ENCODE measurements at regions not wholly inside any gene's neighbourhood (a gene's known extent, or its start where the extent isn't known, plus 50 kb on each side); places are given as distances from the start of the nearest gene placed in this dataset.

DNA sequence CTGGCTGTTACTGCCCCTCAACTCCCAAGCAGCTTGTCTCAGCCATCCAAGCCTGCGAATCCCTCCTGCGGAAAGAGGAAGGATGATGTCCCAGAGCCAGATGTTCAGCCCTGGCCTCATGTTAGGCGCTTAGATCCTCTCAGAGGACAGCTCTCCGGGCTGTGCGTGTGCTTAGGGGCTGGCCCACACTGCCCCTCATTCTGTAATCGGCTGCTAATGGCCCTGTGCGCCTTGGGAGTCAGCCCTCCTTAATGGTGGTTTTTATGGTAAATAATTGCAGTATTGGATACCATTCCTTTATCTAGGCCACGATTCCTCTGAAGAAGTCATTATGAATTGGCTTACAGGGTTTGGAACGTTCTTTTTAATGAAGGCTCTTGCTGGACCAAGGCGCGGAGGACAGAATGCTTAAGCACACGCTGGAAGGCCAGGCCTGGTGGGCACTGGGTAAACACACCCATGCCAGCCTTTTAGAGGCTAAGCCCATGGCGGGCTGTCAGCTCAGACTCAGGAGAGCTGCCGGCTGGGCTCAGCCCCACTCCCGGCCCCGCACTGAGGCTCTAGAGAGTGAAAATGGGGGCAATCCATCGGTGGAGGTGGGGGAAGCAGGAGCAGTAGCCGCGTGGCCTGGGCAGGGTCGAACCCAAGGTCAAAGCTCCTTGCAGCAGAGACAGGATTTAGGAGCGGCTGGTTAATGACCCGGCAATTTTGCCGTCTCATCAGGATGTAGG is 1157.5 kb downstream of the BRD1 start:
- Histone ChIP-seq H3K27me3 (ENCODE audit: control insufficient read depth in 1 of 2, insufficient read depth in 2 of 2, low read length in 2 of 2) (peaks cover 0 to 3% of the 10 kb centered on the region in 2 experiments; a peak in 1 of 5 replicates), H3K36me3 (replicated peaks in 1 of 2; ENCODE audit: control insufficient read depth in 1 of 2, insufficient read depth in 2 of 2, low read length in 2 of 2) (no peaks in the 10 kb centered on the region; a peak in 1 of 5 replicates), H2AFZ (ENCODE audit: low read length) (no peak overlapping the region), H3K9ac (ENCODE audit: insufficient read depth, low read depth, low read length) (no peak overlapping the region), H3K4me1 (ENCODE audit: insufficient read depth, low read length) (no peaks in the 10 kb centered on the region), H4K20me1 (ENCODE audit: insufficient read depth, low read length) (no peaks in the 10 kb centered on the region), H3K4me3 (replicated peaks in 1 of 3; ENCODE audit: insufficient read depth in 1 of 3, low read depth in 2 of 3, low read length in 3 of 3) (no peak overlapping the region), H3K79me2 (ENCODE audit: insufficient read depth, low read length) (no peaks in the 10 kb centered on the region), H3K9me3 (ENCODE audit: low read length) (peaks cover 16% of the 10 kb centered on the region), H3K27ac (ENCODE audit: extremely low read length, insufficient read depth, low read length) (no peak overlapping the region), H3K4me2 (ENCODE audit: low read depth, low read length) (no peak overlapping the region)
- ChIA-PET CTCF (ENCODE audit: low intra/inter-chr PET ratio, low total read pairs) (no interaction called here), POLR2A (no interaction called here)
- intact Hi-C loops (cut with micrococcal nuclease; ENCODE audit: unreplicated experiment) (no loop called here), in situ Hi-C loops (cut with HindIII; ENCODE audit: extremely low pct_ligation_motif_present, low pct_unique_long_range_greater_than_20kb) (no loop called here)
- FAIRE-seq (no peak), ATAC-seq (no peak), DNase-seq (ENCODE audit: low spot score) (no peak)
- 64% methylated on average over 12 of the region's 23 CpGs for WGBS (ENCODE audit: low lambda C conversion rate)
- BruUV-seq (replicated peaks), result no TSS peak
- TF ChIP-seq ZNF251 (CRISPR knock-in tag; IDR thresholded peaks at IDR 0.05), result no peak
- no peak for TF ChIP-seq ZFP36L2 (CRISPR knock-in tag; IDR thresholded peaks at IDR 0.05)
- TF ChIP-seq HNRNPLL (IDR thresholded peaks at IDR 0.05; ENCODE audit: low read depth, low read length, poor library complexity, severe bottlenecking), result no peak
- no peak for TF ChIP-seq ZNF3 (CRISPR knock-in tag; IDR thresholded peaks at IDR 0.05)
- TF ChIP-seq BHLHE40 (IDR thresholded peaks at IDR 0.05; ENCODE audit: low read length), result no peak

DNA sequence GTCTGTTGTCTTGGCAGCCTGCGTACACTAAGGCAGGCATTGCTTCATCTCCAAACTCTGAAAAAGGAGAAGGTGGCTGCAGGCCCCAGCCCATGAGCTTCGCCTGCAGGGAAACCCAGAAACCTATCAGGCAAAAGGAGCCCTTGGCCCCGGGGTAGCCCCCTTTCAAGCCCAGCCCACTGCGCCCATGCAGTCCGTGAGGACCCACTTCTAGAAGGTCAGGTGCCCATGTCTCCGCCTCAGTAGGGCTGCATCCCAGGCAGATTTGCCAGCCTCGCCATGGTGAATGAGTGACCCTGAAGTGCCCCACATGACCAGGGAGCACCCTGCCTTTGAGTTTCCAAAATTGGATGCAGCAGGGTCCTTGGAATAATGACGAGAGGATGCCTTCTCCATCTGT is 1158.4 kb downstream of the BRD1 start:
- ChIA-PET POLR2A (no interaction called here), CTCF (ENCODE audit: low intra/inter-chr PET ratio, low total read pairs) (no interaction called here)
- intact Hi-C loops (cut with micrococcal nuclease; ENCODE audit: unreplicated experiment), result no loop called here
- Histone ChIP-seq H3K9me3 (ENCODE audit: low read length) (peaks cover 16% of the 10 kb centered on the region), H3K36me3 (replicated peaks in 1 of 2; ENCODE audit: control insufficient read depth in 1 of 2, insufficient read depth in 2 of 2, low read length in 2 of 2) (no peaks in the 10 kb centered on the region; a peak in 1 of 5 replicates), H2AFZ (ENCODE audit: low read length) (no peak overlapping the region), H3K4me3 (replicated peaks in 1 of 3; ENCODE audit: insufficient read depth in 1 of 3, low read depth in 2 of 3, low read length in 3 of 3) (no peak overlapping the region), H4K20me1 (ENCODE audit: insufficient read depth, low read length) (no peaks in the 10 kb centered on the region), H3K79me2 (ENCODE audit: insufficient read depth, low read length) (no peaks in the 10 kb centered on the region), H3K27me3 (ENCODE audit: control insufficient read depth in 1 of 2, insufficient read depth in 2 of 2, low read length in 2 of 2) (peaks cover 0 to 3% of the 10 kb centered on the region in 2 experiments; a peak in 1 of 5 replicates), H3K4me2 (ENCODE audit: low read depth, low read length) (no peak overlapping the region), H3K4me1 (ENCODE audit: insufficient read depth, low read length) (no peaks in the 10 kb centered on the region), H3K27ac (ENCODE audit: extremely low read length, insufficient read depth, low read length) (no peak overlapping the region), H3K9ac (ENCODE audit: insufficient read depth, low read depth, low read length) (no peak overlapping the region)
- DNase-seq (ENCODE audit: low spot score) (no peak), ATAC-seq (no peak), FAIRE-seq (no peak)
- TF ChIP-seq KAT8 (CRISPR knock-in tag; IDR thresholded peaks at IDR 0.05), result no peak
- TF ChIP-seq MEF2D (CRISPR knock-in tag; IDR thresholded peaks at IDR 0.05), result no peak
- no peak for TF ChIP-seq POLR2A (IDR thresholded peaks at IDR 0.05; ENCODE audit: insufficient read depth in 1 of 2, low read depth in 2 of 2, low read length in 2 of 2)
- TF ChIP-seq, protein P1, sequence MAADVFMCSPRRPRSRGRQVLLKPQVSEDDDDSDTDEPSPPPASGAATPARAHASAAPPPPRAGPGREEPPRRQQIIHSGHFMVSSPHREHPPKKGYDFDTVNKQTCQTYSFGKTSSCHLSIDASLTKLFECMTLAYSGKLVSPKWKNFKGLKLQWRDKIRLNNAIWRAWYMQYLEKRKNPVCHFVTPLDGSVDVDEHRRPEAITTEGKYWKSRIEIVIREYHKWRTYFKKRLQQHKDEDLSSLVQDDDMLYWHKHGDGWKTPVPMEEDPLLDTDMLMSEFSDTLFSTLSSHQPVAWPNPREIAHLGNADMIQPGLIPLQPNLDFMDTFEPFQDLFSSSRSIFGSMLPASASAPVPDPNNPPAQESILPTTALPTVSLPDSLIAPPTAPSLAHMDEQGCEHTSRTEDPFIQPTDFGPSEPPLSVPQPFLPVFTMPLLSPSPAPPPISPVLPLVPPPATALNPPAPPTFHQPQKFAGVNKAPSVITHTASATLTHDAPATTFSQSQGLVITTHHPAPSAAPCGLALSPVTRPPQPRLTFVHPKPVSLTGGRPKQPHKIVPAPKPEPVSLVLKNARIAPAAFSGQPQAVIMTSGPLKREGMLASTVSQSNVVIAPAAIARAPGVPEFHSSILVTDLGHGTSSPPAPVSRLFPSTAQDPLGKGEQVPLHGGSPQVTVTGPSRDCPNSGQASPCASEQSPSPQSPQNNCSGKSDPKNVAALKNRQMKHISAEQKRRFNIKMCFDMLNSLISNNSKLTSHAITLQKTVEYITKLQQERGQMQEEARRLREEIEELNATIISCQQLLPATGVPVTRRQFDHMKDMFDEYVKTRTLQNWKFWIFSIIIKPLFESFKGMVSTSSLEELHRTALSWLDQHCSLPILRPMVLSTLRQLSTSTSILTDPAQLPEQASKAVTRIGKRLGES (CRISPR knock-in tag; IDR thresholded peaks at IDR 0.05; ENCODE audit: borderline replicate concordance), result no peak
- TF ChIP-seq PPARG (CRISPR knock-in tag; conservative IDR thresholded peaks at IDR 0.05), result no peak
- no peak for TF ChIP-seq ZNF577 (CRISPR knock-in tag; IDR thresholded peaks at IDR 0.05; ENCODE audit: borderline replicate concordance, low read depth)
- TF ChIP-seq ELF3 (CRISPR knock-in tag; IDR thresholded peaks at IDR 0.05), result no peak
- TF ChIP-seq ZFP62 (CRISPR knock-in tag; IDR thresholded peaks at IDR 0.05), result no peak
- no peak for TF ChIP-seq JARID2 (CRISPR knock-in tag; IDR thresholded peaks at IDR 0.05; ENCODE audit: insufficient replicate concordance)
- no peak for TF ChIP-seq ZNF678 (CRISPR knock-in tag; IDR thresholded peaks at IDR 0.05)
- TF ChIP-seq CEBPG (CRISPR knock-in tag; IDR thresholded peaks at IDR 0.05), result no peak
- TF ChIP-seq ZNF850 (CRISPR knock-in tag; conservative IDR thresholded peaks at IDR 0.05), result no peak
- TF ChIP-seq FOXO1 (CRISPR knock-in tag; IDR thresholded peaks at IDR 0.05), result no peak
- TF ChIP-seq NCOR1 (IDR thresholded peaks at IDR 0.05; ENCODE audit: borderline replicate concordance, low read length), result no peak
- TF ChIP-seq CAMTA2 (CRISPR knock-in tag; IDR thresholded peaks at IDR 0.05; ENCODE audit: borderline replicate concordance), result no peak
- no TSS peak for BruUV-seq (replicated peaks)
- 69% methylated on average over 3 of the region's 8 CpGs for WGBS (ENCODE audit: low lambda C conversion rate)
- in situ Hi-C loops (cut with HindIII; ENCODE audit: extremely low pct_ligation_motif_present, low pct_unique_long_range_greater_than_20kb), result no loop called here

Measured in HepG2 (cell line).